IPS DF 4.7 (cell line): ENCODE measurements at regions not wholly inside any gene's neighbourhood (a gene's known extent, or its start where the extent isn't known, plus 50 kb on each side); places are given as distances from the start of the nearest gene placed in this dataset.

Source experiments
- DNase-seq: peaks from one replicate; pipeline ENCODE4 v3.0.0-alpha.2; 2013; ENCODE audit warnings: low spot score; ENCODE audit errors: extremely low read depth

GRCh38 chr12:13390381-13390861, 193.9 kb downstream of the EMP1 start:
- no peak for DNase-seq

GRCh38 chr12:13387101-13387500, 190.6 kb downstream of the EMP1 start:
- DNase-seq = no peak

DNA sequence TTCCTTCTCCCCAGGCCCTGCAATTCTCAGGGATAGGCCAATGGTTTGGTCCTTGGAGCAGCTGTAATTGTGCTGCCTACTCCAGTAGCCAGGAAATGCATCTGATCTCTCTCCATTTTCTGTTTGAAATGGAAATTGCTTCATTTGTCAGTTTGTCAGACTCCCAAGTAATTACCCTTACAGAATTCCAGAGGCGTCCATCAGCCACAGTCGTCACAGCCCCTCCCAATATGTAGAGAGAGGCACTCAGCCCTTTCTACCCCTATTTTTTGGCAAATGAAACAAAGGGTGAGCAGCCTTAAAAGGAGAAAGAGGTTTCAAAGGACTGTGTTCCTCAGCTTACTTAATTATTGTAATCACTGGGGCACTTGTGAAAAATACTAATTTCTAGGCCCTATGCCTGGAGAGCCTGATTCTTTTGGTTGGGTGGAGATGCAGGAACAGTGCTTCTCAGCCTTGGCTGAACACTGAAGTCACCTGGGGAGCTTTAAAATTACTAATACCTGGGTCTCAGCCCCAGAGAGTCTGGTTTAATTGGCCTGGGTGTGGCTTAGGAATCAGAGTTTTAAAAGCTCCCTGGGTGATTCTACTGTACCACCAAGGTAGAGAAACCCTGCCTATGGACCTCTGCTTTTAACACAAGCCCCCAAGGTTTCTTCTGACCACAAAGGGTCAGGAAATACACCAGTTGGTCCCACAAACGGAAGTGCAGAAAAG, 190.0 kb downstream of the EMP1 start:
- no peak for DNase-seq

DNA sequence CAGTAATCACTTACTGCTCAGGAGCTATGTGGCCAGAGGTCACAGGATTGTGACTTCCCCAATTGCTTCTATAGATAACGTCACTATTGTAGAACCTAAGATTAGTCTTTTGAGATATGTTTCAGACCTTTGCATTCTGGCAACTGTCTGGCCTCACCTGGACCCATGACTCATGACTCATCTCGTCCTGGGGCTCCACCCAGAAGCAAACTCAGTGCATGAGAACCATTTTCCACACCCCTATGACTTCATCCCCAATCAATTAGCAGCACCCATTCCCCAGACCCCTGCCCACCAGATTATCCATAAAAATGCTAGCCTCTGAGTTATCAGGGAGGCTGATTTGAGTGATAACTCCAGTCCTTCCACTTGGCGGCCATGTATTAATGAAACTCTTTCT, 186.9 kb downstream of the EMP1 start:
- DNase-seq = no peak

DNA sequence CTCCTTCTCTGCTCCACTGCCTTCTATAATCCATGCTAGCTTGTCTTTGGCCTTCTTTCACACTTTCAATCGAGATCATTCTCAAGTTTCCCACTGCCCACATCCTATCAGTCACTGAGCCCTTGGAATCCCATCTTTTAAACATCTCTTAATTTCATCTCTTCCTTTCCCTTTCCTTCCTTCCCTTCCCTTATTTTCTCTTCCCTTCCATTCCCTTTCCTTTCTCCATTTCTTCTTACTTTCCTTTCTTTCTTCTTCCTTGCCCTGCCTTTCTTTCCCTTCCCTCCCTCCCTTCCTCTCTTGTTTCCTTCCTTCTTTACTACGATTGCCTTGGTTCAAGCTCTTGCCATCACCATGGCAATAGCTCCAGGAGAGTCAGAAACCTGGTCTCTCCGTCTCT, 183.8 kb downstream of the EMP1 start:
- no peak for DNase-seq

- no peak for DNase-seq
Observed at GRCh38 chr12:13379531-13380188, 183.1 kb downstream of the EMP1 start.

- no peak for DNase-seq
Observed at GRCh38 chr12:13377698-13378097, 181.2 kb downstream of the EMP1 start.

GRCh38 chr12:13376610-13377373, 180.3 kb downstream of the EMP1 start:
- DNase-seq = no peak

DNA sequence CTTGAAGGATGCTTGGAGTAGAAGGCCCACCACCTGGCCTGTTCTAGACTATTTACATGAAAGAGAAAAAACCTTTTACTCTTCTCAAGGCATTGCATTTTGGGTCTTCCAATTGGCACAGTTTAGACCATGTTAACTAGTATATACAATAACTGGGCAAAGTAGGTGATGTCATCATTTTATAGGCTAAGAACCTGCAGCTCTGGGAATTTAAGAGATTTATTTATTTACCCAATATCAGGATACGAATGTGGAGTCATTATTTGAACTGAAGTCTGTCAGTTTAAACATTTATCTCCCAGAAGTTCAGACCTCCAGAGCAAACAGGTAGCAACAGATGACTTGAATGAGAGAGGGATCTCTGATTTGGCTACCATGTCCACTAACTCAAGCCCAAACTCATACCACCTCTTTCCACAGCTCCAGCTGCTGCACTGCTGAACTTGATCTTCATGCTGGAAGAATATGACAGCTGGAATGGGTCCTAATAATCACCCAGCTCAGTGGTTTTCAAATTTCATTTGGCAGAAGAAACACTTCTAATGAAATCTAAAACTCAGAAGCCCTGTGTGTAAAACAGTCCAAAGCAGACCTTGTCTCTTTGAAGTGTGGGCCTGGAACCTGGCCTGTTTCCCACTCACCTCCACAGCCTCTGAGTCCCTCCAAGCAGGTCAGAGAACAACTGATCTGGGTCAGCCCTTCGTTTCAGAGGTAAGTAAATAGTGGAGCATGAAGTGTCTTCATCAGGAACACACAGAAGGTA, 179.2 kb downstream of the EMP1 start:
- DNase-seq = no peak

- no peak for DNase-seq
Observed at GRCh38 chr12:13374793-13375192, 178.3 kb downstream of the EMP1 start.

- DNase-seq = no peak
Observed at GRCh38 chr12:13373803-13374202, 177.3 kb downstream of the EMP1 start.

DNA sequence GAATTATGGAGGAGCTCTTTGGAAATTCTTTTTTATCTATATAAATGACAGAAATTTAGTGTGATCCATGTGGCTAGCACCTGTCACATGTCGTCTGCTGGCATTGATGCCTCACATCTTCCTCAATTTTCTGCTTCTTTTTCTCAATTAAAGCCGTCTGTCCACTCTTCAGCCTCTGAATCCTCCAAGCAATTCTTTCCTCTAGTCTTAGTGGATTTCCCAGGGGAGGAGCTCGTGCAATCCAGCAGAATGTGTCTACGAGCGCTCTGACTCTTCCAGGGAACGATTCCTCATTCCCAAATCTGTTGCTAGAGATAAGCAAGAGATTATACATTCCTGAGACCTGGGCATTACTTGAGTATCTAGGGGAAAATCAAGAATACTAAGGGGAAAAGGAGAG, 176.6 kb downstream of the EMP1 start:
- no peak for DNase-seq

GRCh38 chr12:13372386-13372785, 175.9 kb downstream of the EMP1 start:
- DNase-seq = no peak

DNA sequence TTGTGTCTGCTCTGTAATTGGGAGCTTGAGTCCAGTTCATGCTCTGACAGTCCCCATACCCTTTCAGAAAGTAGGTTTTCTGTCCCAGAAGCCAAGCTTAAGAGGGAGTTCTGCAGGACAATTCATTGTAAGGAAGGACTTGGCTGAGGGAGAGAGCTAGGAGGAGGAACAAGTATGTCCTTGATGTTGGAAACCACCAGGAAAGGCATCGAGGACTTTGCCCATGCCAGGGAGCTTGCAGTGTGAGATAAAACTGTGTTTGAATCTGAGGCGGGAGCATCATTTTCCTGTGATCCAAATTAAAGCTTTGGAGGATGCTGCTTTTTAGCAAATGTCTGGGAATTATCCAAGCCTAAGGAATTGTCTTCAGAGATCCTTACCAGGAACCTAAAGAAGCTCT, 175.3 kb downstream of the EMP1 start:
- no peak for DNase-seq

GRCh38 chr12:13371367-13371766, 174.8 kb downstream of the EMP1 start:
- DNase-seq = no peak

- no peak for DNase-seq
Observed at GRCh38 chr12:13369474-13370056, 173.0 kb downstream of the EMP1 start.

- DNase-seq = no peak
Observed at GRCh38 chr12:13368971-13369370, 172.4 kb downstream of the EMP1 start.

GRCh38 chr12:13368431-13368830, 171.9 kb downstream of the EMP1 start:
- DNase-seq = no peak

DNA sequence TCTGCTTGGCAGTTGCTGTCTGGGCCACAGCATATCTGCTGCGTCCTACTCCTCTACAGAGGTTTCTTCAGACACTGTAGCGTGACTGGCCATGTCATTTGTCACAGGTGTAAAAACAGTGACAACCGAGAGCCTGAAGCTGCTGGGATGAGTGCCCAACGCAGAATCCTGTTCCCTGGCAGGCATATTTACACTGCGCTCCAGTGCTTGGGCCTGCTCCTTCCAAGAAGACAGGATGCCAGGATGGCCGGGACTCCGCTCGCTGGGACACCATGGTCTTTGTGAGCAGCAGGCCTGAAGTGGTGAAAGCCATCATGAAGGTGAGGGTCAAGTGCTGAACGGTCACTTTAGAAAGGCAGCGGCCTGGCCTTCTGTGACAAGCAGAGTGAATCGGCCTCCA, 171.4 kb downstream of the EMP1 start:
- DNase-seq = no peak

DNA sequence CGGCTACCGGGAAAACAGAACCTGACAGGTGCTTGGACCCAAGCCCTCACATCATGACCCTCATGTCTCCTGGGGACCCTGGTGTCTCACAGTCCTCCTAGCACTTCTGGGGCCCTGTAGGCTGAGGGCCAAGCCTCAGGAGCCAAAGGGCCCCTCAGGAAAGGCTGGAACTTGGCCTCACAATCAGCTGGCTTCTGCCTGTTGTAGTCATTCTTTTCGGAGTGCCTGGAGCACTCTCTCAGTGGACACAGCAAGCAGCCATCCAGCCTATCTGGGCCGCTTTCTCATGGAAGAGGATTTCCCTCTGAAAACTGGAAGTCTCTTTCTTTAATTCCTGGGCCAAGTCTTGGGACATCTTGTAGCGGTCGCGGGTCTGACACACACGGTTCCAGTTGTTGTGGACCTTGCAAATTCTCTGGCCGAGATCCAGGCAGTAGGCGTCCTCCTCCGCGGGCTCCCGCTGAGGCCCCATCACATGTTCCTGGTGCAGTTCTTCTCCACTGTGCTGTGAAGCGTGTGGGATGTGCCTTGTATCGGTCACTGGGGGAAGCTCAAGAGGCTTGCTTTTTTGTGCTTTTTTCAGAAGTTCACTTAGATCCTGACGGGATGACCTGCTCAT, 169.3 kb downstream of the EMP1 start:
- no peak for DNase-seq
